OCI-LY7 (cell line): ENCODE measurements at regions not wholly inside any gene's neighbourhood (a gene's known extent, or its start where the extent isn't known, plus 50 kb on each side); places are given as distances from the start of the nearest gene placed in this dataset.

Experiments
- EZH2phosphoT487 ChIP-seq: fragments of 200-600 bp; sonication (generic); IDR thresholded peaks from 2 replicates; pipeline ENCODE4 v1.6.1; 2018; ENCODE audit warnings: low read depth, borderline replicate concordance, mild to moderate bottlenecking, mixed run types, antibody characterized with exemption, low read length, moderate library complexity, mixed read lengths
- TF ChIP-seq, protein P1 (sequence below): fragments of 200-600 bp; sonication (generic); conservative IDR thresholded peaks from 2 replicates; pipeline ENCODE4 v1.5.1; 2014; ENCODE audit warnings: mild to moderate bottlenecking, antibody characterized with exemption, low read length, moderate library complexity, mixed read lengths

DNA sequence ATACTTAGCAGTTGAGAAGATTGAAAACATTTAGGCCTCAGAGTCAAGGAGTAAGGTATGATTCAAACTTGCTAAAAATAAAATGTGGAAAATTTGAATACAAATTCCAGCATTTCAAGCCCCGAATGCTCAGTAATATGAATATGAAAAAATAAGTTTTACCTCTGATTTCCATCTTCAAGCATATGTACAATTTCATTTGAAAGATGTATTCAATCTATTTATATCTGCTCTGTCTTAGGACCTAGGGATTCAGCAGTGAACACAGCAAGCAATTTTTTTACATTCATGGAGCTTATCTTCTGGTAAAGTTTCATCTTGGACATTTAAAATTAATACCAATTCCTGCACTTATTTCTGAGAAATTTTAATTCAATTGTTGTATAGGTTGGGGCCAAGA, 262.7 kb upstream of the FOXQ1 start:
- TF ChIP-seq, protein P1, sequence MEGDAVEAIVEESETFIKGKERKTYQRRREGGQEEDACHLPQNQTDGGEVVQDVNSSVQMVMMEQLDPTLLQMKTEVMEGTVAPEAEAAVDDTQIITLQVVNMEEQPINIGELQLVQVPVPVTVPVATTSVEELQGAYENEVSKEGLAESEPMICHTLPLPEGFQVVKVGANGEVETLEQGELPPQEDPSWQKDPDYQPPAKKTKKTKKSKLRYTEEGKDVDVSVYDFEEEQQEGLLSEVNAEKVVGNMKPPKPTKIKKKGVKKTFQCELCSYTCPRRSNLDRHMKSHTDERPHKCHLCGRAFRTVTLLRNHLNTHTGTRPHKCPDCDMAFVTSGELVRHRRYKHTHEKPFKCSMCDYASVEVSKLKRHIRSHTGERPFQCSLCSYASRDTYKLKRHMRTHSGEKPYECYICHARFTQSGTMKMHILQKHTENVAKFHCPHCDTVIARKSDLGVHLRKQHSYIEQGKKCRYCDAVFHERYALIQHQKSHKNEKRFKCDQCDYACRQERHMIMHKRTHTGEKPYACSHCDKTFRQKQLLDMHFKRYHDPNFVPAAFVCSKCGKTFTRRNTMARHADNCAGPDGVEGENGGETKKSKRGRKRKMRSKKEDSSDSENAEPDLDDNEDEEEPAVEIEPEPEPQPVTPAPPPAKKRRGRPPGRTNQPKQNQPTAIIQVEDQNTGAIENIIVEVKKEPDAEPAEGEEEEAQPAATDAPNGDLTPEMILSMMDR, result no peak
- TF ChIP-seq EZH2phosphoT487, result no peak
